NCI-H1930 (cell line): ENCODE measurements at regions not wholly inside any gene's neighbourhood (a gene's known extent, or its start where the extent isn't known, plus 50 kb on each side); places are given as distances from the start of the nearest gene placed in this dataset.

Experiments
- DNase-seq, 2 experiments: peaks; one replicate each; lab custom pipeline; 2025; lab: John Stamatoyannopoulos, UW

DNA sequence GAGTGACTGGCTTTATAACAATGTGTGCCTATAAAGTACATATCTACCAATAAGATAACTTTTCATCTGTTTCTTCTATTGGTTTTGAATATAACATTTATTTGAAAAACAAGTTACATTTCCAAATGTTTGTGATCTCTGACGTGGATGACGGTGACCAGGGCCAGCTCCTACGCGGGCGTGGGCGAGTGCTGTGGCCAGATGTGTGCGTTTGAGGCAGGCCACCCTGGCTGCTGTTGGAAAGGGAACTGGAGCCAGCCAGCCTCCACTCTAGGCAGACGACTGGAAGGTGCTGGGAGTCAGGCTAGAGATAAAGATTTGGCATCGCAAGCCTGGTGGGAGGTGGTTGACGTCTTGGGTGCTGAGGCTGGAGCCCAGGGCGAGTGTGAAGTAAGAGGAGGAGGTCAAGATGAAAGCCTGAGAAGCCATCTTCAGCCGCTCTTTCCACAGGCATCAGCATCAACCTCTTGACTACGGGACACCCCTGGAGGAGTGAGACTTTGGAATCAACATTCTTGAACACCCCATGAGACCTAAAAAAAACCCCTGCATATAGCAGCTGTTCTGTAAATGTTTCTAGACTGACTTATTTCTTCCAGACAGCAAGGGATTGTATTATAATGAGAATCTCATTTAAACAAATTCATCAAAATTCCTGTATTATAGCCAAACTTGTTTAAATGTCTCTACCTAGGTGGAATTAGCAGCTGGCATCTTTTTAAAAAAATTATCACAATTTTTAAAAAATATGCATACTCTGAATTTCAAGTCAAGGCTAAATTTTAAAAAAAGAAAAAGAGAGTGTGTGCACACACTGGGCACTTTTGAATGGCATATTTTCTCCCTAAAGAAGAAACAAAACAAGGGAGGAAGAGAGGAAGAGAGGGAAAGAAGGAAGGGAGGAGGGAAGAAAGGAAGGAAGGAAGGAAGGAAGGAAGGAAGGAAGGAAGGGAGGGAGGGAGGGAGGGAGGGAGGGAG is 112.5 kb upstream of the SLC44A3 start:
- DNase-seq = no peak

DNA sequence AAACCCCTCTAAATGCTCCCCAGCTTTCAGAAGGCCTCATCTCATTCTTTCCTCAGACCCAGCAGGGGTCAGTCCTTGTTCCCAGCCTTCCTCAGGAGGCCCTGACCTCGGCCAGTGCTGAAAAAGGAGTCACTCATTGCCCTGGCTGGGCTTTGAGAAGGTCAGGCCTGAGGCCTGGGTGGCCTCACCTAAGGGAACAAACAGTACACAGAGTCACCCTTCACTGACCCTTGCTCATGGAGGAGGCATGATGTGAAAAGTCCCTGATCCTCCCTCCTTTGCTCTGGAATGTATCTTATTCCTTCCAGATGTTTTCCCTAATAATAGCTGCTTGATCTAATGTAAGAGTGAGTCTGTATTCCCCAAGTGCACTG is 117.7 kb upstream of the SLC44A3 start:
- no peak for DNase-seq

DNA sequence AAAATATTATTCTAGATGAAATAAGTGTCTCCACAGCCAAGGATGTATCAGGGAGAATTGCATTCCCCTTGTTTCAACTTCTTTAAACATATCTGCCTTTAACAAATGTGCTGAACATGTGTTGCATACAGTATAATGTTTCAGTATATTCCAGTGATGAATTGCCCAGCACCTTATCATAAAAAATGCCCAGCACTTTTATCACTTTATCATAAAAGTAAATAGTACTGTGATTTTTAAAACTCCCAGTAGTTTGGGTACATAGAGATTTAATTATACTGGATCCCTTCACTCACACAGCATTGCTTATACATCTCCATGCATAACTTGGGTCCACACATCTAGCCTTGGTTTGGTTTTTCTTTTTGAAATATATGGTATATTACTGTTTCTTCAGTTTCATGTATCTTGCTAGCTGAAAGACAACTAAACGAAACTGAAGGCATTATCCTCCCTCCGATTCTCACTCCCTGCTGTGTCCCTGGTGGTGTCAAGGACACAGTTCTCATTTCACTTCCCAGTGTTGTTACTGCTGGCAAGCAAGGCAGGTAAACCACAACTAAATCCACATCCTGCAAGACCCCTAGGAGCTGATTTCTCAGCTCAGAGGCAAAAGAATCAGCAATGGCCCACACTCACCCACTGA is 118.2 kb upstream of the SLC44A3 start:
- DNase-seq = no peak

DNA sequence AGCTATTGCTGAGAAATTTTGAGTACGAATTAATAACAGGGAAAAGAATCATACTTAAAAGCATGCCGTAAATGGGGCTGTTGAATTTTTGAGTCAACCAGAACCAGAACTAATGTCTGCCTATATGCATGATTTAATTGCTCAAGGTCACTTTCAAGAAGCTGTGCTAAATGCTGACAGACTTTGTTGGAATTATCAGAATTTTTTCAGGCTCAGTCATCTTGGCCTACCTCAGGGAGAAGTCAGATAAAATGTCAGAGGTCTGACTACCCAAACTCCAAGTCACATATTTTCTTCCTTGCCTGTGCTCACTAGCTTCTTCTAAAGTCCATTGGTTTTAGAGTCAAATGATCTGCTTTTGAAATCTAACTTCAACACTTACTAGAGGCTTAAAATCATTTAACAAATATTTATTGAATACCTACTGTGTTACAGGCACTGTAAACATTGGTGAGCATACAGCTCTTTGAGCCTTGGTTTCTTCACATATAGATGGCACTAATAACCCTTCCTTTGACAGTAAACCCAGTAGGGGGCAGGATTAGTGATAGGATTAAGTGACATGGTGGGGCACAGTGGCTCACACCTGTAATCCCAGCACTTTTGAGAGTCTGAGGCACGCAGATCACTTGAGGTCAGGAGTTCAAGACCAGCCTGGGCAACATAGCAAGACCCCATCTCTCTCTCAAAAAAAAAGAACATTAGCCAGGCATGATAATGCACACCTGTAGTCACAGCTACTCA is 121.2 kb upstream of the SLC44A3 start:
- no peak for DNase-seq

DNA sequence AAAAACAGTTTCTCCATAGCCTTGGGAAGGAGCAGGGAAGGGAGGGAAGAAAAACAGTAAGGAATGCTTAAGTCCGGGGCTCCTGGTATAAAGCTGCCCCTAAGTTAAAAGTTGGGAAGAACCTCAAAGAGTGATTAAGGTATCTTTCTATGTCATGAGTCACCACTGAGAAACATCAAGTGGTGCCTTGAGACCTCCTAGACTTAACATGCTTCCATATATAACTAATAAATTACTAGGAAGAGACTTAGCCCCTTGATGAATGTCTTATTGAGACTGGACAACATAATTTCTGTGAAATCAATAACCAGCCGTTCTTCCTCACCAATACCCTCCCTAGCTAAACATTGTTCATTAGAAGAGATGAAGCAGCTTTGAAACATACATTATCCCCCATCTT is 121.8 kb upstream of the SLC44A3 start:
- no peak for DNase-seq

DNA sequence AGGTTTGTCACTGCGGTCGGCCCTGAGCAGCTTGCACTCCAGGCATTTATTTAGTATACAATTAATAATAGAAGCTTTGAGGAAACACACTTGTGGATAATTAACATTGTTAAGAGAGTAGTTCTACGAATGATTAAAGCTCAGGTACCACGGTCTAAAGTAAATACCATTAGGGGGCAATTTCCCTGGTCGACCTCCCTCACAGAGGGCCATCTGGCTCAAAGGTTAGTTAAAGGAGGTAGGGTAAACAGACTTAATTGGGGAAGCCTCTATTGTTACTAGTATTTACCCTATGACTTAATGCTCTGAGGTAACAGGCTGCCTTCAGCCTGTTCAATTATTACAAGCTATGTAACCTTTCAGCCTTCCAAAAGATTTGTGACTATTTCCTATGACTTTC is 122.3 kb upstream of the SLC44A3 start:
- DNase-seq = peak; percentile 59 to 74

DNA sequence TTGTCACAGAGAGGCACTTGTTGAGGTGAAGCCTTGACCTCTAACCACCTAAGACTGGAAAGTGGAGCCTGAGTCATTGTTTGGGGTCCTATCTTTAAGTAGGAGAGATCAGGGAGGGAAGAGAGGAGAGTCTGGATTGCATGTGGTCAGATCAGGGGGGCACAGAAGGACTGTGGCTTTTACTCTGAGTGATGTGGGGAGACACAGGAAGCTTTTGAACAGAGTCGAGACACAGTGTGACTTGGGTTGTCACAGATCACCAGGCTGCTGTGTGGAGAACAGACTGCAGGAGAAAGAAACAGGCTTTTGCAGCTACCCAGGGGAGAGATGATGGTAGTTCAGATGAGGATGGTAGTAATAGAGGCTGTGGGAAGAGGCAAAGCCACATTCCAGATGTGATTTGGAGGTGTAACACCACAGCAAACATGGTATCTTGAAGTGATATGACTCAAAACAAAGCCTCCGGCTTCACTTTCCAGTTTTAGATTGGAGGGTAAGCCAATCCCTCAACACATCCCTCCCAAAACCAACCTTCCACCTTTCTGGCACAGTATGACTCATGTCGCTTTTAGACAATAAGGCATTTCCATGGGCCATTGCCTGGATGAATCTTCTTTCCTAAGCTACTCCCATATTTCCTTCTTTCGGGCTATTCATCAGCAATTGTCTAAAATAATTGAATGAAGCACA is 125.8 kb upstream of the SLC44A3 start:
- no peak for DNase-seq

DNA sequence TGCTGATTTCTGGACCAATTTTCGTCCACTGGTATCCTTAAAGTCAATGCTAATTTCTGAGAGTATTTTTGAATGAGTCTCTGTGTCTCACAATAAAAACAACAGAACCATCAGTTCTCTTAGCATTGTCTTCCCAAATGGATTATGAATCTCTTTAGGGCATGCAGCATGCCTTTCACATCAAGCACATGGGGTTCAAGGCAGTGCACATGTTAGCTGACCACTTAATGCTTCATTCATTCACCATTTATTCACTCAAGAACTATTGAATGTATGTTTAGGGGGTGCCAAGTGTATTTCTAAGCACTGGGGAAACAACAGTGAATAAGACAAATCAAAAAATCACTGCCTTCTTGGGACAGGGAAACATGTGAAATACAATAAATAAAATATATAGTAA is 126.7 kb upstream of the SLC44A3 start:
- DNase-seq = no peak

DNA sequence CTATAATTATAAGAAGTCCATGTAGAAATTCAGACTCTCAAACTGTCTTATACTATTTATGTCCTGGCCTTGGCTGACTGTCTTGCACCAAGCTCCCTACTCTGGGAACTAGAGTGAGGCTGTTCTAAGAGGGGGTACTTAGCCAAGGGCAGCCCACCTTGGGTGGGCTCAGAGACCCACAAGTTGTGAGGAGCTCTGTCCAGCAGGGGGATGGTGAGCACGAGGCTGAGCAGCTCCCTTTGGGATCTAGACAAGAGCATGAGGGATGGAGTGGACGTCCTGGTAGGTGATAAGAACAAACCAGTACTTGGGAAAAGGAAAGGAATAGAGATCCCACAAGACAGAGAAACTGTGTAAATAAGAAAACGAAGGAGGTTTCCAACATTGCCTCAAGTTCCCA is 127.1 kb upstream of the SLC44A3 start:
- no peak for DNase-seq

DNA sequence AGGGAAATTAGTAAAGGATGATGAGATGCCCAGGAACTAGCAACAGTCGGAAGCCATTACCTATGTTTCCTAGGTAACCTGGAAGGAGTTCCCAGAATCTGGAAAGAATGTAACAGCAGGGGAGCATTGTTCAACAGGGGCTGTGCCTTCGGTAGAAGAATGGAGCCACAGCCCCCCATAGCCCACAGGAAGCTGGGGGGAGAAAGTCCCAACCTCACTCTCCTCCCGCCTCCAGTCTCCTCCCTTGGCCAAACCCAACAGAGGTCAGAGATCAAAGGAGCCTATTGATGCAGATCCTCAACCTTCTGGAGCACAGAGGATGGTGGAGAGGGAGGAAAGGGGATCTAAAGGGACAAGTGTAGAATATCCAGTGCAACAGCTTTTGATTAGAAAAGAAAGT is 131.5 kb upstream of the SLC44A3 start:
- no peak for DNase-seq

DNA sequence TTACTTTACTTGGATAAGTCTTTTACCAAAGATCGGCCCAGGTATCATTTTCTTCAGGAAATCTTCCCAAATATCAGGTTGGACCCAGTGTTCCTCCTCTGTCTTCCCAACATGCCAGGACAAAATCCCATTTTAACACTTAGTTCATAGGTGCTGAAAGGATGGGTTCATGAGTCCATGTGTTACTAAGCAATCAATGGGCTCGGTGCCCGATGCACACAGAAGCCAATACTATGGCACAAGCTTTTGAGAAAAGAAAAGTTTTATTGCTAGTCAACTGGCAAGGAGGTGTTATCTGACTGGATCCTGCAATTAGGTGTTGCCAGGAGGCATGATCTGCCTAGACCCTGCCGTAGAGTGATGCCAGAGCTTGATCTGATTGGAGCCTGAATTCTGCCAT is 133.3 kb upstream of the SLC44A3 start:
- DNase-seq = no peak

DNA sequence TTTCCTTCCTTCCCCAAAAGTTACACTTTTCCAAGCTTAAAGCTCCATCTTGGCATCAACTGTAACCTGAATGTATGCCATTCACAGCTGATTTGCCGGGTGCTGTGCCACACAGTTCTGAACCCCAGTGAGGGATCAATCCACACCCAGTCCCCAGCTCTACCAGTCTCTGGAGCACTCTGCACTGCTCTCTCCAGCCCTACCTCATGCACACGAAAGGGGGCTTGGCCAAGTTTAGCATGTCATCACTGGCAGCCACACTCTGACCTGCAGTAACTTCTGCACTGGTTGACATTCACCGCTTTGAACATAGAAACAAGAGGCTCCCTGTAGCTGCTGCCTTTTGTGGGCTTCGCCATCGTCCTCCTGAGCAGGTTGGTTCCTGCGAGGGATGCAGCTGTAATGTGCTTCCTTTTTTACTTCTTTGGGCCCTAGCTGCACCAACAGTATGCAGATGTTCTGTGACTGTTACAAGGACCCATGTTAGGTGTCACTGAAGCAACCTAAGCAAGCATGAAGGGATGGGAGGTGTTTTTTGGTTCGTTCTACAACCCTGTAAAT is 135.4 kb upstream of the SLC44A3 start:
- DNase-seq = no peak

DNA sequence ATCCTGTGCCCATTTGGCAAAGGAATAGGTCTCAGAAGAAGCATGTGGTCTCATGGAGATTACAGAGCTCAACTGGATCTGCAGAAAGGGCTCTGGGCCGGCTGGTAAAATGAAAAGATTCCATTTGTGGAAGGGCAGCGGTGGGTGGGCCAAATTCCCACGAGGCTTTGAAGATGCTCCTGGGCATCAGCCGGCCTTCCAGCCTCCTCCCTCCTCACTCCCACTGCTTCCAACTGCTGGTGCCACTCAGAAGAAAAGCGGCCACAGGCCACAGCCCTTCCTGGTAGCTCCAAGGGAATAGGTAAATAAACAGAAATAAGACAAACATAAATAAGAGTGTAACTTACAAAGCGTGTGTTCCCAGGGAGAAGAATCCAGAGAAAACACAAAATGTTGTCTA is 136.3 kb upstream of the SLC44A3 start:
- no peak for DNase-seq

DNA sequence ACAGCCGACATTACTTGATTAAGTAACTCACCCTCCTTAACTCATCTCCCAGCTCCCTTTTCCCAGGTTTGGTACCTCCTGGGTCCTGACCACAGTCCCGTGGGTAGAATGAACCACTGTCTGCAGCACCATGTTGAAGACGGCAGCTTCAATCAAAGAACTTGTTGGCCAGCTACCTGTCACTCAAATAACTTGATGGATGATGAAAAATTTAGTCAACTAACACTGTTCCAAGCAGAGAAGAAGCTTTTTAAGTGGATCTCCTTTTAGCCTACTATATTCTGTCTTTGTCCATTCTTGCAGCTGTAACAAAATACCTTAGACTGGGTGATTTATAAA is 138.4 kb upstream of the F3 start:
- DNase-seq = no peak

DNA sequence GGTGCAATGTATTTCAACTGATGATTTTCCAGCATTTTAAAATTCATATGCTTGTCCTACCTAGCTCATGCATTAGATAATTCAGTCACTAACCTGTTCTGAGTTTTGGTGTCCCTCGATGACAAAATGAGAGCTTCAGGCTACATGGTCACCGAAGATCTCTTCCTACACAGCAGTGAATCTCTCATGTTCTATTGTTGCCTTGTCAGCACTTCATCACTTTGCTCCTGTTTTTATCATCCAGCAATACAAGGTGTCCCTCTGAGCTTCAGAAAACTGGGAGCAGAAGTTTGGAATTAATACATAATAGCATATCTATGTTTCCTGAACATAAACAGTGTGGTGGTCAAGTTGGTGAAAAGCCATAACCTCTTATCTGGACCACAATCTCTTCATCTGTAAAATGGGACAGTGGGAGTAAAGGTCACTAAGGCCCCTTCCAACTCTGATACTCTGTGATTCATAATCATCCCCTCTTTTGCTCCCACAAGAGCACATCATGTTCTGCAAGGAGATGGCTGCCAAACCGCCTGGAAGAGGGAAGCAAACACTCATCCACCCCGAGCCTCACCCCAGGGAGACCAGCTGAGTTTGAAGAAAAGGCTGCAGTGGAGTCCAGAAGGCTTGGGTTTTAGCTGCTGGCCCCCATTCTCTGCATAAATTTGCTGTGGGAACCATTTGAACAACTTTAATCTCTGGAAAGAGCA is 137.9 kb upstream of the F3 start:
- DNase-seq = no peak

DNA sequence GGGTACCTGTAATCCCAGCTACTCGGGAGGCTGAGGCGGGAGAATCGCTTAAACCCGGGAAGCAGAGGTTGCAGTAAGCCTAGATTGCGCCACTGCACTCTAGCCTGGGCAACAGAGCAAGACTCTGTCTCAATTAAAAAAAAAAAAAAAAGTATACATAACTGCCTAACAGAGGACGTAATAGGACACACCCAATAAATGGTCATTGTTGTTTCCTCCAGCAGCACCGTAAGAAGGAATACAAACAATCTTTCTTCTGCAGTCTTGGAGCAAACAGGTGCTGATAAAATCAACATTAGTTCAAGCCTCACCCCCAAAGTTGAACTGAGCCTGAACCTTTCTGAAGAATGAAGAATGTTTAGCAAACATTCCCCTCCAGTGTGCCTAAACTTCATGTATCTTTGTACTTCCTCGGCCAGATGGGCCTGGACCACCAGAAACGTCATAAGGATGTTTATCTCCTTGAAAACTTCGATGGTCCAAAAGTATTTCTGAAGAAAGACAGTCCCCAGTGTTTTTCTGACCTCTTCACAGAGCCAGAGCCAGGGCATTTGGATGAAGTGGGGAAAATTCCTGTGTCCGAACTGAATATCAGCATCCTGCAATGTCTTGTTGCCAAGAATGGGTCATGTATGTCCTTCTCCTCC is 136.8 kb upstream of the F3 start:
- no peak for DNase-seq

DNA sequence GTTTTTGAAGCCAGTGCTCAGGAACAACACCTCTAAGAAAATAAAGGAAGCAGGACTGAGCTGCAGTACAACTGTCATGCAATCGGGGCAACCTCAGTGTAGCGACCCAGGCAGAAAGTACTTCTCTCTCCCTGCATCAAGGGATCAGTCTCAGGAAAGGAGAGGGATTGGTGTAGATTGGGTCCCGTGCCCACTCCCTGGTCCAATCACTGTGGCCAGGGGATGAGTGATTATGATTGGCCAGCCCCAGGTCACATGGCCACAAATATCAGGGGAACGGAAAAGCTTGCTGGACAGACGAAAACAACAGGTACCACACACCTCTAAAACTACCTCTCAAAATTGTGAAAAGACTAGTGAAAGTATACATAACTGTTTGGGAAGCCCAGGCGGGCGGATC is 136.2 kb upstream of the F3 start:
- DNase-seq = no peak

DNA sequence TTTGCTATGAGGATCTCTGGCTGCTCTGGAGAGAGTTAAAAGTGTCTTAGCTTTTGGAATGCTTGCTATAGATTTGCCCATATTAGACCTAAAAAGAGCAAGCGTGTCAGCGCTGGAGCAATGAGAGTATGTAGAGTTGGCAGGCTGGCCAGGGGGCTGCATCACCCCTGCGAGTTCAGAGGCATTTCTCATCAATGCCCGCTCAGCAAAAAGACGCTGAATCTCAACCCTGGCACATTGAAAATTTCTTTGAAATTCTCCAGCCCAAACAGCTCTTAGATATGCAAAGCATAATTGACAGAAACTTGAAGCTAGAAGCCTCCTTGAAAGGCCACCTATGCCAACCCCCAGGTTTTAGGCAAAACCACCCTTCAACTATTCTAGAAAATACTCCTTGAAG is 135.5 kb upstream of the F3 start:
- DNase-seq = no peak

DNA sequence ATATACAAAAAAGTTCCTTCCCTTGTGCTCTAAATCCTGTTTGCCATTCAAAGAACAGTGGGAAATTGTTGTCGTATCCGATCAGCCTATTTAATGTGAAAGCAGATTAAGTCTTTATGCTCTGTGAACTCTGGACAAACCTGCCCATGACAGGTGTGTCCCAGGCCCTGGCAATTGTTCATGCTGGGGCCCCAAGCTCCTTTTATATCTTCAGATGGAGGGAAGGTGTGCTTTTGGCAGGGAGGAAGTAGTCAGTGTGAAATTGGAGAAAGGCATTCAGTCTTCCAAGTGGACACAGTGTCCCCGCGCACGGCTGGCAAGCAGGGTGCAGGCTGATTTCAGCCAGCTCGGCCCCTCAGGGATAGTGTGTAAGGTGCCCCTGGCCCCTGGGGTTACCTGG is 135.1 kb upstream of the F3 start:
- no peak for DNase-seq

DNA sequence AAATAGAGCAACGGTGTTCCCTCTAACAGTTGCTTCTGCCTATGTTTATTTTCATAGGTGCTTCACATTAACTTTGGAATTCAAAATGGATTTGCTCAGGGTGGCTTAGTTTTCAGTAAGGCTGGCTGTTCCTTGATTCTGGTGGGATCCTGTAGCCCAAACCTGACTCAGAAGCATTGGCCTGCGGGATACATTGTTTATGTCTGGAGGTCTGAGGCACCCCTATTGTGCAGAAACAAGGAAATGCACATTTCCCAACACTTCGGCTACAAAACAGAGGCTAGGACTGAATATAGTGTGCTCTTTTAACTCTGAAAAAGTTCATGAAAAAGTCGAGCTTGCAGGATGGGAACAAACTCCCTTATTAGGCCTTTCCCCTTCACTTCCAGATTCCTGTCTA is 133.8 kb upstream of the F3 start:
- DNase-seq = no peak

DNA sequence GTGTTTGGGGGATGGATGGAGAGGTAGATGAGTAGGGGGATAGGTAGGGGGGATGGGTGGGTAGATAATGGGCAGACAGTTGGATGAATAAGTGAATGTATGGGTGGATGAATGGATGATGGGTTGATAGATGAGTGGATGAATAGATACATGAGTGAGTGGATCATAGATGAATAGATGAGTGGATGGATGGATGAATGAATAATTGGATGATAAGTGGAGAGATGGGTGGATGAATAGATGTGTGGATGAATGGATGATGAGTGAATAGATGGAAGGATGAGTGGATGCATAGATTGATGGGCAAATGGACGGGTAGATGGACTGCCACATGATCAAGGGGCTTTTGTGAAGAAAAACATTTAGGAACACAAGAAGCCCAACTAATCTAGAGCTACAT is 133.3 kb upstream of the F3 start:
- no peak for DNase-seq
